ENCODE measurements at regions not wholly inside any gene's neighbourhood (a gene's known extent, or its start where the extent isn't known, plus 50 kb on each side); places are given as distances from the start of the nearest gene placed in this dataset.

DNA sequence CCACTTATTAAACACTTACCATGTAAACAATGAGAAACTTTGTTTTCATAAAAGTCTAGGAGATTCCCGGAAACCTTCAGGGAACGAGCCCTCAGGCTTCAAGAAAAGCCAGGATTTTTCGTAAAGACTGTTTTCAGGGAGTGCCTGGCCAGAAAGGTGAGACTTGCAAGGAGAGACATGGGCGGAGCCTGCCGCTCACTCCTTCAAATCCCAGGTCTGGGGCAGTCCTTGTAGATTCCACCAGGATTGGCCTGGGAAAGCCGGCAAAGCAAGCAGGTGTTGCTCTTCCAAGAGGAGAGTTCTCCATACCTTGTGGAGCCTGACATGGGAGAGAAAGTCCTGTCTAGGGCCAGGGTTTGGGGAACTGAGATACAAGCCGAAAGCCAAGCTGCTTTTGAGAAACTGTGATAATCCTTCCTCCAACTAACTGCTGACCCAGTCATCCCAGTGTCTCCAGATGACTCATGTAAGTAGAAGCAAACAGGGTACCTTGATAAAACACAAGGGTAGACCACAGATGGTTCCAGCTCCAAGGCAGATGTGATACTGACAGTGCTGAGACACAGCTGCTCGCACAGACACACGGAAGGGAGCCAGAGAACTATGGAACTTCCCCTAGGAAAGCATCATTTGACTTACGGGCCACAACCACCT, 69.4 kb upstream of the NAA20 start:
- FAIRE-seq (peak; percentile 61), DNase-seq (ENCODE audit: insufficient read length) (peak; percentile 30)
- TF ChIP-seq POLR2AphosphoS5 (IDR thresholded peaks at IDR 0.05; ENCODE audit: low read depth, low read length) (peak; percentile 48; the same call in 1 of the 2 replicates), TAF1 (IDR thresholded peaks at IDR 0.05; ENCODE audit: borderline replicate concordance, low read depth, low read length) (no peak)

DNA sequence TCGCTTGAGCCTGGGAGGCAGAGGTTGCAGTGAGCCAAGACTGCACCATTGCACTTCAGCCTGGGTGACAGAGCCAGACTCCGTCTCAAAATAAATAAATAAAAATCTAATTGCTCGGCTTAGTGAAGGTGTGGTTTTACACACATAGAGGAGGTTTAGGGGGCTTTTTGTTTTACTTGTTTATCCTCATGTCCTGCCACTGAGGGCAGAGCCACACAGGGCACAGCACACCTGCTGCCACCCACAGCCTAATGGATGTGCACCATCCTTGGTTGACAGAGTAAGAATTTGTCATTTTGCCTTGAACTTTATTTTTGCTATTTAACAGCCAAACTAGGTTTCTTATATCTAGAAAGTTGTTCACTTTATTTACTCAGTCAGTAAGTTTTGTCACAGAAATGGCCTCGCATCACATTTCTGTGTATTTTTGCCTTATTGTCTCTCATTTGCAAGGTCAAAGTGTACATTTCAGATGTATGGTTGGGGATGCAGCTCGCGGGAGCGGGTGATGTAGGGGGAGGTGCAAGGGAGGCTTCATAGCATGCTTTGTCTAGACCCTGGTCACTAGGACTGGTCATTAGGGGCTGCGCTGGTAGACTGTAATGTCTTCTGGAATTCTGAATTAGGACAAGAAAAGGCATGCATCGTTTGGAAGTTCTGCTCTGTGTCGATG, 67.8 kb upstream of the NAA20 start:
- FAIRE-seq (no peak), DNase-seq (ENCODE audit: insufficient read length) (no peak)
- no peak for TF ChIP-seq POLR2A (IDR thresholded peaks at IDR 0.05; ENCODE audit: low read depth, low read length)
- TF ChIP-seq POLR2AphosphoS5 (IDR thresholded peaks at IDR 0.05; ENCODE audit: low read depth, low read length) = no peak
- no peak for TF ChIP-seq TAF1 (IDR thresholded peaks at IDR 0.05; ENCODE audit: borderline replicate concordance, low read depth, low read length)

DNA sequence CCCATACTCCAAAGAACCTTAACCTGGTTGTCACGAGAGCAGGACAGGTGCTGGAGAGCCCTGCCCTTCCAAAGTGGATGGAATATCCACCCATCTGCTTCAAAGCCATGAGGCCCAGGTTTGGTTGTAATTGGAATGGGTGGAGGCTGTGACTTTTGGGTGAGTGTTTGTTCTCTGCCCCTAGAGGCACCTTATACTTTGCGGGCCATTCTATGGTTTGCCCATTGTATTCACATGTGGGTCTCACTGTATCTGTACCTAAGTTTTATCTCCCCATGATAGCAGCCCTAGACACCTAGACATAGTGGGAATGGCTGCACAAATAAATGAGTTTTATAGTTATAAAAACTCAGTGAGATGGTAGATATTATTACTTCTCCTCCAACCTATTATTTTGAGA, 67.1 kb upstream of the NAA20 start:
- no peak for DNase-seq (ENCODE audit: insufficient read length)
- TF ChIP-seq TAF1 (IDR thresholded peaks at IDR 0.05; ENCODE audit: borderline replicate concordance, low read depth, low read length) = no peak
- no peak for TF ChIP-seq POLR2A (IDR thresholded peaks at IDR 0.05; ENCODE audit: low read depth, low read length)
- TF ChIP-seq POLR2AphosphoS5 (IDR thresholded peaks at IDR 0.05; ENCODE audit: low read depth, low read length) = no peak
- no peak for FAIRE-seq

DNA sequence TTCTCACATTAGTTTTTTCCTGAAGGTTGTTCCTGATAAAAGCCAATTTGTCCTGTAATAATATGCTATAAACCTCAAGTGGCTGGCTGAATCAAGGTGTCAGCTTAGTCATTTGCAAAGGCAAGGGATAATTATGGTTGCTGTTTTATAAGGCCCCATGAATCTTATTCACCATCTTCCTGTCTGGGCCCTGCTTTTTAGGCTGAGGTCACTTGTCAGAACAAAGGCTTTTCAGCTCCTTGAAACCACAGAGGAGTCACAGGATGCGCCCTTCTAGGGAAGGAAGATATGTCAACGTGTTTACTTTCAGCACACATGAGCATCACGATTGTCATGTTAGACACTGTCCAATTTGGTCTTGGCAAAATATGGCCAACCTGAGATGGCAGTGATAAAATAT, 64.8 kb upstream of the NAA20 start:
- no peak for FAIRE-seq
- no peak for TF ChIP-seq POLR2A (IDR thresholded peaks at IDR 0.05; ENCODE audit: low read depth, low read length)
- no peak for TF ChIP-seq TAF1 (IDR thresholded peaks at IDR 0.05; ENCODE audit: borderline replicate concordance, low read depth, low read length)
- TF ChIP-seq POLR2AphosphoS5 (IDR thresholded peaks at IDR 0.05; ENCODE audit: low read depth, low read length) = no peak
- no peak for DNase-seq (ENCODE audit: insufficient read length)

DNA sequence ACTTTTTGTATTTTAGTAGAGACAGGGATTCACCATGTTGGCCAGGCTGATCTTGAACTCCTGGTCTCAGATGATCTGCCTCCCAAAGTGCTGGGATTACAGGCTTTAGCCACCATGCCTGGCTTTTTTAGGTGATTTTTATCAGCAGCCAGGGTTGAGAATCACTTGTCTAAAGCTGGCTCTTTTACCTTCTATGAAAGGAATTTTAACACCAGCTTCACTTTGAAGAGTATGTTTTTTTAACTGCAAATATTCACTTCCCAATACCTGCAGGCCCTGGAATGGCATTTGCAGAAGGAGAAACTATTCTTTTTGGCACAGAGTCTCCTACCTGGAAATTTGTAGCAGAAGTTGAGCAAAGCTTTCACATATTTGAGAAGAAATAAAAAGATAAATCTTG, 63.6 kb upstream of the NAA20 start:
- FAIRE-seq (no peak), DNase-seq (ENCODE audit: insufficient read length) (no peak)
- TF ChIP-seq TAF1 (IDR thresholded peaks at IDR 0.05; ENCODE audit: borderline replicate concordance, low read depth, low read length) (no peak), POLR2A (IDR thresholded peaks at IDR 0.05; ENCODE audit: low read depth, low read length) (no peak), POLR2AphosphoS5 (IDR thresholded peaks at IDR 0.05; ENCODE audit: low read depth, low read length) (no peak)

DNA sequence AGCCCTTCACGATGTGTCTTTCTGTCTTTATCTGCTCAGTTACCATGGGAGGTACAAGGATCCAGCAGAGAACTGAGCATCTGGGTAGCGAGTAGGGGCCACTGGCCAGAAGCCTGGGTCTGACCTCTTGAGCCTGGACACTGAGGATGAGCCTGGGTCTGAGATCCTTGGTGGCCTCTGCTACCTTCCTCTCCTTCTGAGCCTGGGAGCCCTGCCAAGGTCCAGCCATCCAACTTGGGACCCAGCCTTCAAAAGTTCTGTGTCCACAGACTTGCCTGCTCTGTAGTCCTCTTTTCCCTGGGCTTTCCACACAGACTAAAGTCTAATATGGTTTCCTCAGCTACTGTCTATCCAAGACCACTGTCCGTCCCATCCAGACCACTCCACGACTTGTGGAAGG, 60.2 kb upstream of the NAA20 start:
- FAIRE-seq (no peak), DNase-seq (ENCODE audit: insufficient read length) (no peak)
- no peak for TF ChIP-seq POLR2A (IDR thresholded peaks at IDR 0.05; ENCODE audit: low read depth, low read length)
- no peak for TF ChIP-seq TAF1 (IDR thresholded peaks at IDR 0.05; ENCODE audit: borderline replicate concordance, low read depth, low read length)
- no peak for TF ChIP-seq POLR2AphosphoS5 (IDR thresholded peaks at IDR 0.05; ENCODE audit: low read depth, low read length)

DNA sequence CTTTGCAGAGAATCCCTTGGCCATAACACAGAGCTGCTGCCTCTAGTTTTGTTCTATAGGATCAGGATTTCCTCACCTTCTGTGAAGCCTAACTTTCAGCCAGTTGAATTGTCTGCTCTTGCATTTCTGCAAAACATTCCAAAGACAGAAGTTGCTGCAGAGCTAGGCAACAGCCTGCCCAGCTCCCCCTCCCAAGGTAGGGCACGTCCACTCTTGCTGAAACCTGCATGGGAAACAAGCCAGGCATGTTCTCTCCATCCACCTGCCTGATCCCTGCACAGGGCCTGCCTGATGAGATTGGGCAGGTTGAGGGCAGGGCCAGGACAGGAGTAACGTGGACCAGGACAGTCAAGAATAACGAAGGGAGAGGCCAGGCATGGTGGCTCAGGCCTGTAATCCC, 58.9 kb upstream of the NAA20 start:
- TF ChIP-seq POLR2AphosphoS5 (IDR thresholded peaks at IDR 0.05; ENCODE audit: low read depth, low read length) (no peak), TAF1 (IDR thresholded peaks at IDR 0.05; ENCODE audit: borderline replicate concordance, low read depth, low read length) (no peak), POLR2A (IDR thresholded peaks at IDR 0.05; ENCODE audit: low read depth, low read length) (no peak)
- FAIRE-seq = no peak
- DNase-seq (ENCODE audit: insufficient read length) = no peak

DNA sequence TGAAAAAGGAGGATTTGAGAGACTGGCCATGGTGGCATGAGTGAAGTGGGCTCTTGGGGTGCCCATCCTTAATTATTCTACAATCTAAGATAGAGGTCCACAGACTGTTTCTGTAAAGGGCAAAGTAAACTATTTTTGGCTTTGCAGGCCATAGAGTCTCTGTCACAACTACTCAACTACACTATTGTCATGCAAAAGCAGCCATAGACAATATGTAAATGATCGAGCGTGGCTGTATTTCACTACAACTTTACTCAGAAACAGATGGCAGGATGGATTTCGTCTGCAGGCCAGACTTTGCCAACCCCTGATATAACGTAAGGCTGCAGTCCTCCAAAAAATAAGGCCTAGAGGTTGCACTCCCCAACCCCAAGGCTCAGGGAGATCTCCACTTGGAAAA, 58.2 kb upstream of the NAA20 start:
- FAIRE-seq (no peak), DNase-seq (ENCODE audit: insufficient read length) (no peak)
- TF ChIP-seq TAF1 (IDR thresholded peaks at IDR 0.05; ENCODE audit: borderline replicate concordance, low read depth, low read length) = no peak
- no peak for TF ChIP-seq POLR2A (IDR thresholded peaks at IDR 0.05; ENCODE audit: low read depth, low read length)
- no peak for TF ChIP-seq POLR2AphosphoS5 (IDR thresholded peaks at IDR 0.05; ENCODE audit: low read depth, low read length)

DNA sequence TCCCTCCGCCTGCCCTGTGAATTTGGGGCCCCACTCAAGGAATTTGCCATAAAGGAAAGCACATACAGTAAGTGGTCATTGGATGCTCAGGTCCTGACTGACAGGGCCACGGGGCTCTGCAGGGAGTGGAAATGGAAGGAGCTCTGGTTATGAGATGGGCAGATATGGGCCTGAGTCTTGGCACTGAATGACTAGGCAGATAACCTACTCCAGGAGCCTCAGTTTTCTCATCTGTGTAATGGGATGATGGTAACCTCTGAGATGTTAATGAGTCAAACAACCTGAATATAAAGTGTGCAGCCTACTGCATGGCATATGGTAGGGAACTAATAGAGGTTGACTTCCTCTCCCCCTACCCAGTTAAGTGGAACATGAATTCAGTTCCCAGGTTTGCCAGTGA, 56.4 kb upstream of the NAA20 start:
- TF ChIP-seq POLR2AphosphoS5 (IDR thresholded peaks at IDR 0.05; ENCODE audit: low read depth, low read length) = no peak
- no peak for TF ChIP-seq TAF1 (IDR thresholded peaks at IDR 0.05; ENCODE audit: borderline replicate concordance, low read depth, low read length)
- no peak for TF ChIP-seq POLR2A (IDR thresholded peaks at IDR 0.05; ENCODE audit: low read depth, low read length)
- DNase-seq (ENCODE audit: insufficient read length) (no peak), FAIRE-seq (no peak)

DNA sequence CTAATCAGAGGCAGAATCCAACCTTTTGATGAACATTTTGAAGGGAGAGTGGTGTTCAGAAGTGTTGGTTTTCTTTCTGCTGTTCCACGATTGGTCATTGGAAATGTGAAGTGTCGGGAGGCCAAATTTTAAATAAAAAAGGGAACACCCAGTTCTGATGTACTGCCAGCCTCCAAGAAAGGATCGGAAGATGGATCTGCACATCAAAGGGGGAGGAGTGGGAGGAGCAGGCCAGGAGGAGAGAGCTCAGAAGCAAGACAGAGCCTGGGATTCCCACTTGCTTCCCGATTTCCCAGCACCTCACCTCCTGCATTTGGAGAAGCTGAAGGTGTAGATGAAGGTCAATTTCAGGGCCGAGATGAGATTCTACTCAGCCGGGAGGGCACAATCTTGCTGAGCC, 55.9 kb upstream of the NAA20 start:
- TF ChIP-seq POLR2A (IDR thresholded peaks at IDR 0.05; ENCODE audit: low read depth, low read length) = no peak
- no peak for TF ChIP-seq POLR2AphosphoS5 (IDR thresholded peaks at IDR 0.05; ENCODE audit: low read depth, low read length)
- TF ChIP-seq TAF1 (IDR thresholded peaks at IDR 0.05; ENCODE audit: borderline replicate concordance, low read depth, low read length) = no peak
- FAIRE-seq = no peak
- no peak for DNase-seq (ENCODE audit: insufficient read length)

DNA sequence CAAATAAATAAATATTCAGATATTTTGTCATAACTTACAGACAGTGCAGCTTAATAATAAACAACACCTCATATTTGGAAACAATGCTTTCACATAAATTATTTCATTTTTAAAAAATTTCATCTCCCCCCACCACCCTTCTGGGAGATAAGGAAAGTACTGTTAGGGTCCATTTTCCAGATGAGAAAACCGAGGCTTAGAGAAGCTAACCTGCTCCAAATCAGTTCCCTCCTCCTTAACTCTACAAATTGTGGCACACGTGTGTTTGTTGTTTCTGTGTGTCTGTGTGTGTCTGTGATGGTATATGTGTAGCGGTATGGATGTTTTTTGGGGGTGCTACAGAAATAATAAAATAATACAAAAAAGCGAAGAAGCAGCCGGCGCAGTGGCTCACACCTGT, 54.2 kb upstream of the NAA20 start:
- FAIRE-seq (no peak), DNase-seq (ENCODE audit: insufficient read length) (no peak)
- TF ChIP-seq POLR2A (IDR thresholded peaks at IDR 0.05; ENCODE audit: low read depth, low read length) (no peak), TAF1 (IDR thresholded peaks at IDR 0.05; ENCODE audit: borderline replicate concordance, low read depth, low read length) (no peak), POLR2AphosphoS5 (IDR thresholded peaks at IDR 0.05; ENCODE audit: low read depth, low read length) (no peak)
